ENCODE measurements at regions not wholly inside any gene's neighbourhood (a gene's known extent, or its start where the extent isn't known, plus 50 kb on each side); places are given as distances from the start of the nearest gene placed in this dataset.

- FAIRE-seq (no peak), DNase-seq (ENCODE audit: insufficient read length, low spot score) (no peak)
These were observed 159.8 kb downstream of the PALM2AKAP2 start for GRCh38 chr9:109939698-109940342.

GRCh38 chr9:109940561-109940960, 160.6 kb downstream of the PALM2AKAP2 start:
- FAIRE-seq: no peak
- DNase-seq (ENCODE audit: insufficient read length, low spot score): no peak

GRCh38 chr9:109941771-109942170, 161.8 kb downstream of the PALM2AKAP2 start:
- no peak for FAIRE-seq

GRCh38 chr9:109945573-109945972, 165.6 kb downstream of the PALM2AKAP2 start:
- no peak for FAIRE-seq
- no peak for DNase-seq (ENCODE audit: insufficient read length, low spot score)

More at GRCh38 chr9:109941771-109942170, 161.8 kb downstream of the PALM2AKAP2 start:
- DNase-seq (ENCODE audit: insufficient read length, low spot score): no peak

GRCh38 chr9:109948453-109948852, 168.5 kb downstream of the PALM2AKAP2 start:
- FAIRE-seq: no peak
- DNase-seq (ENCODE audit: insufficient read length, low spot score): no peak

GRCh38 chr9:109950710-109951443, 170.9 kb downstream of the PALM2AKAP2 start:
- no peak for DNase-seq (ENCODE audit: insufficient read length, low spot score)
- no peak for FAIRE-seq

- FAIRE-seq: no peak
- no peak for DNase-seq (ENCODE audit: insufficient read length, low spot score)
These were observed 173.3 kb downstream of the PALM2AKAP2 start for GRCh38 chr9:109953300-109953699.

- DNase-seq (ENCODE audit: insufficient read length, low spot score): no peak
- peak; percentile 9 for FAIRE-seq
These were observed 174.0 kb downstream of the PALM2AKAP2 start for GRCh38 chr9:109953813-109954497.

GRCh38 chr9:109956717-109957440, 176.9 kb downstream of the PALM2AKAP2 start:
- DNase-seq (ENCODE audit: insufficient read length, low spot score) (no peak), FAIRE-seq (no peak)

GRCh38 chr9:109959679-109960078, 179.7 kb downstream of the PALM2AKAP2 start:
- DNase-seq (ENCODE audit: insufficient read length, low spot score): no peak
- no peak for FAIRE-seq

- no peak for FAIRE-seq
- DNase-seq (ENCODE audit: insufficient read length, low spot score): no peak
These were observed 181.6 kb downstream of the PALM2AKAP2 start for GRCh38 chr9:109961626-109962025.

GRCh38 chr9:109962215-109962614, 182.2 kb downstream of the PALM2AKAP2 start:
- no peak for FAIRE-seq
- no peak for DNase-seq (ENCODE audit: insufficient read length, low spot score)

GRCh38 chr9:109963079-109963478, 183.1 kb downstream of the PALM2AKAP2 start:
- FAIRE-seq (no peak), DNase-seq (ENCODE audit: insufficient read length, low spot score) (no peak)

- no peak for FAIRE-seq
These were observed 186.8 kb downstream of the PALM2AKAP2 start for GRCh38 chr9:109966643-109967368.

GRCh38 chr9:109967651-109968642, 187.9 kb downstream of the PALM2AKAP2 start:
- no peak for DNase-seq (ENCODE audit: insufficient read length, low spot score)
- no peak for FAIRE-seq

More at GRCh38 chr9:109966643-109967368, 186.8 kb downstream of the PALM2AKAP2 start:
- no peak for DNase-seq (ENCODE audit: insufficient read length, low spot score)

- FAIRE-seq (no peak), DNase-seq (ENCODE audit: insufficient read length, low spot score) (peak; percentile 29)
These were observed 189.0 kb downstream of the PALM2AKAP2 start for GRCh38 chr9:109969011-109969410.

- DNase-seq (ENCODE audit: insufficient read length, low spot score): no peak
- no peak for FAIRE-seq
These were observed 189.7 kb downstream of the PALM2AKAP2 start for GRCh38 chr9:109969573-109970237.

GRCh38 chr9:109971226-109971625, 191.2 kb downstream of the PALM2AKAP2 start:
- DNase-seq (ENCODE audit: insufficient read length, low spot score): no peak
- FAIRE-seq: no peak
